Medulla oblongata (tissue), 1 donor: ENCODE measurements at regions not wholly inside any gene's neighbourhood (a gene's known extent, or its start where the extent isn't known, plus 50 kb on each side); places are given as distances from the start of the nearest gene placed in this dataset.
"Not testable (repeated sequence)": the region's sequence is repeated elsewhere in the genome, so short reads cannot be mapped to it uniquely, and the experiment has no call there.

Experiments
- DNase-seq: peaks from one replicate; pipeline ENCODE4 v3.0.0-alpha.2; 2015; ENCODE audit errors: extremely low spot score

DNA sequence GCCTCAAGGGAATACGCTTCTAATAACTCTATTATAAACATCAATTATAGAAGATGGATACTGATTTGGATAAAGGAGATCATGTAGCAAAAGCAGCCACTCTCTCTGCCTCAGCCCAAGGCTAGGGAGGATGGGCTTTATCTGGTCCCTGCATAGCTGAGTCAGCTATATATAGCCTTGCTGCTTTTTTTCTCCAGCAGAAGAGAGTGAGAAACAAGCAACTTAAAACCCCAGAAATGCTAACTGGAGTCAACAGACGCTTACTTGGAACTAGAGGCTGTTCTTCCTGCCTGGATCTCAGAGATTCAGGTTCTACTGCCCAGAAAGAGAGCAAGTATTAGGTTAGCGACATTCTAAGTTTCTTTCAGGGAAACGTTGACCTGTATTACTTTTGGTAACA lies 426.7 kb upstream of the KLHL29 start:
- DNase-seq, result no peak

DNA sequence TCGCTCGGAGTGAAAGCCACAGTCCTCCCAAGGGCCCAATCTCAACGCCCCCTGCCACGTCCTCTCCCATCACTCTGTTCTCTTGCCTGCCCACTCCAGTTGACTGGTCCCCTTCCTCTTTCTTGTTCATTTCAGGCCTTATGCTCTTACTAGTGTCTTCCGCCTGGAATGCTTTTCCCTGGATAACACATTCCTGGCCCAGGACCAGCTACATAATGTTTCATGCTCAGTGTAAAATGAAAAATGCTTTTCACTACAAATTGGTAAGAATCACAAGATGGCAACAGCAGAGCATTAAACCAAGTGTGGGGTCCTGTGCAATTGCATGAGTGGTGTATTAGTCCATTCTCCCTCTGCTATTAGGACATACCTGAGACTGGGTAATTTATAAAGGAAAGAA lies 417.2 kb upstream of the KLHL29 start:
- DNase-seq, result no peak

DNA sequence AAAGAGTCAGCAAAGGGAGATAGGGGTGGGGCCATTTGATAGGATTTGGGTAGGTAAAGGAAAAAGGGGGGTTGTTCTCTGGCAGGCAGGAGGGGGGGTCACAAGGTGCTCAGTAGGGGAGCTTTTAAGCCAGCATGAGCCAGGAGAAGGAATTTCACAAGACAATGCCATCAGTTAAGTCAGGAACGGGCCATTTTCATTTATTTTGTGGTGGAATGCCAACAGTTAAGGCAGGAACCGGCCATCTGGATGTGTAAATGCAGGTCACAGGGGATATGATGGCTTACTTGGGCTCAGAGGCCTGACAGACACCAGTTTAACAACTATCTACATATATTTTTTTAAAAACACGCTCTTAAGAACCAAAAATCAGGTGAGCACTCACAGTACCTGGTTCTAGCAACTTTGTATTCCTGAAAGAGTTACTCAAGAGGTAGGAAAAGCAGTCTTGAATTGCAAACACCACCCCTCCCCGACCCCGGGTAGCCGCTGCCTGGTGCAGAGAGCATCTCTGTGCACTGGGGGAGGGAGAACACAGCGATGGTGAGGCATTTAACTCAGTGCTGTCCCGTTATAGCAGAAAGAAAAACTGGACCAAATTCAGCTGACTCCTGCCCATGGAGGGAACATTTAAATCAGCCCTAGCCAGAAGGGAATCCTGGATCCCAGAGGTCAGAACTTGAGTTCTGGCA lies 414.5 kb upstream of the KLHL29 start:
- DNase-seq, result no peak

- no peak for DNase-seq
Measured at GRCh38 chr2:22970991-22971390, 414.0 kb upstream of the KLHL29 start.

DNA sequence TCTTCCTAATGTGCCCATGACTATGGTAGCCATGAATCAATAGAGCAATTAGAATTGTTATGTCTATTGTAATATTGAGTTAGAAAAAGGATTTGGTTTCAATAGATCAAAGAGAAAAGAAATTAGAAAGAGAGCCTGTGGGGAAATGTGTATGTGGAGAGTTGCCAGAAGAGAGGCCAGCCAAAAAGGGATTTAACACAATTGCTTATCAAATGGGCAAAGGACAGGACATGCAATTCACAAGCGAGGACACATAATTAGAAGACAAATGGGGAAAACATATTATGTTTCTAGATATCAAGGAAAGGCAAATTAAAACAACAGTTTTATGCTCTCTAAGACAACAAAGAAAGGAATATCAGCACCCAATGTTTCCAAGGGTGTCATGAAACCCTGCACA lies 403.2 kb upstream of the KLHL29 start:
- no peak for DNase-seq

DNA sequence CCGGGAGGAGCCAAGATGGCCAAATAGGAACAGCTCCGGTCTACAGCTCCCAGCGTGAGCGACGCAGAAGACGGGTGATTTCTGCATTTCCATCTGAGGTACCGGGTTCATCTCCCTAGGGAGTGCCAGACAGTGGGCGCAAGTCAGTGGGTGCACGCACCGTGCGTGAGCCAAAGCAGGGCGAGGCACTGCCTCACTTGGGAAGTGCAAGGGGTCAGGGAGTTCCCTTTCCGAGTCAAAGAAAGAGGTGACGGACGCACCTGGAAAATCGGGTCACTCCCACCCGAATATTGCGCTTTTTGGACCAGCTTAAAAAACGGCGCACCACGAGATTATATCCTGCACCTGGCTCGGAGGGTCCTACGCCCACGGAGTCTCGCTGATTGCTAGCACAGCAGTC lies 400.8 kb upstream of the KLHL29 start:
- DNase-seq, result not testable (repeated sequence)

- DNase-seq, result no peak
Measured at GRCh38 chr2:22990246-22990645, 394.7 kb upstream of the KLHL29 start.

GRCh38 chr2:22991844-22992243 lies 393.1 kb upstream of the KLHL29 start:
- DNase-seq, result no peak

- no peak for DNase-seq
Measured at GRCh38 chr2:22992441-22992840, 392.5 kb upstream of the KLHL29 start.

DNA sequence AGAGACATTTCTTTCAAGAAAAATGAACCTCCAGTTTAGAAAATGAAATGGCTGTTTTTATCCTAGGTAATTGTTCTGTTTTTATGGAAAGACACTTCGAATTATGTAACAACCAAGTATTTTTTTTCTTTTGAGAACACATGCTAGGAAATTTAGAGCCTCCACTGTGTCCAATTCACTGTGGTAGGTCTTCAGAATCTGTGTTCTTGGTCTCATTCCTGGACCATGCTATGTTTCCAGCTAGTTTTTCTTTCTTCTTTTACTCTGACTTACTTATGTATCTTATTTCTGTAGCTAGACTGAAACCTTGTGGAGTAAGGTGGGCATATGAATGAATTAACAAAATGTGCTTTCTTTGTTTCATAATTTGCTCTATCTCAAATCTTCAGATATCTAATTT lies 391.7 kb upstream of the KLHL29 start:
- no peak for DNase-seq

- no peak for DNase-seq
Measured at GRCh38 chr2:22995576-22995975, 389.4 kb upstream of the KLHL29 start.

DNA sequence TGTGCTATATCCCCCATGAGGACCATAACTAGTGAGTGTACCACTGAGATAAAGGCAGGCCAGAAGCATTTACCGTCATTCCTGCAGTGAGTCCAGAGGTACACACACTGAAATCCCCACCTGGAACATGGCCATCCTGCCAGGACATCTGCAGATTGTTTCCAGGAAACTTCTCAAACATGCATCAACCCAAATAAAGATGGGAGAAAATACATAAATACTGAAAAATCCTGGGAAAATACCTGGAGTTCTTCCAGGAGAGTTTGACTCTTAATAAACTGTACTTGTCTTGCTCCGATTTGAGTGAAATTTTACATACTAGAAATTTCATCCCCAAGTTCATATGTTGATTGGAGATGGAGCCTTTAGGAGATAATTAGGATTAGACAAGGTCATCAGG lies 388.1 kb upstream of the KLHL29 start:
- DNase-seq, result no peak

GRCh38 chr2:22998359-22998758 lies 386.6 kb upstream of the KLHL29 start:
- DNase-seq, result no peak

DNA sequence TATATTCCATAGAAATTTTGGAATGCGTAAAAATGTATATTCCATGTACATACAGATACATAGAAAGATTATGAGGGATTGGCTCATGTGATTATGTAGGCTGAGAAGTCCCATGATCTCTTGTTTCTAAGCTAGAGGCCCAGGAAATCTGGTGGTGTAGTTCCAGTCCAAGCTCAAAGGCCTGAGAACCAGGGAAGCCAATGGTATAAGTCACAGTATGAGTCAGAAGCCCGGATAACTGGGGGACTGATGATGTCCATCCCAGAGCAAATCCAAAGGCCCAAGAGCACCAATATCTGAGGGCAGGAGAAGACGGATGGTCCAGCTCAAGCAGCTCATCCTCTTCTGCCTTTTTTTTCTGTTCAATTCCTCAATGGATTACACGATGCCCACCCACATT lies 385.0 kb upstream of the KLHL29 start:
- DNase-seq, result no peak

- DNase-seq, result no peak
Measured at GRCh38 chr2:23002234-23002633, 382.7 kb upstream of the KLHL29 start.

DNA sequence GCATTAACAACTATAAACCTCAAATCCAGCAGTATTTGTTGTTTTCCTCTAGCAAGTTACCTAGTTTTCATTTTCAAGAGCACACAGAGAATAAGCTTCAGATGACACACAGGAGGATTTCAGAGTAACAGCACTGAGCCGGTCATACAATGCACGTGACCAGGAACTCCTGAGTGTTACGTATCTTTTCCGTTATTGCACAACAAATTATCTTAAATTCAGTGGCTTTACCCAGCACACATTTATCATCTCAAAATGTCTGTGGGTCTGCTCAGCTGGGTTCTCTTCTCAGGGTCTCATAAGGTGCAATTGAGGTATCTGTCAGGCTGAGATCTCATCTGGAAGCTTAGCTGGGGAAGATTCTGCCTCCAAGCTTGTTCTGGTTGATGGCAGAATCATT lies 379.5 kb upstream of the KLHL29 start:
- no peak for DNase-seq

- no peak for DNase-seq
Measured at GRCh38 chr2:23007631-23008235, 377.2 kb upstream of the KLHL29 start.

- no peak for DNase-seq
Measured at GRCh38 chr2:23008440-23008839, 376.5 kb upstream of the KLHL29 start.

GRCh38 chr2:23008951-23009350 lies 376.0 kb upstream of the KLHL29 start:
- DNase-seq, result no peak

DNA sequence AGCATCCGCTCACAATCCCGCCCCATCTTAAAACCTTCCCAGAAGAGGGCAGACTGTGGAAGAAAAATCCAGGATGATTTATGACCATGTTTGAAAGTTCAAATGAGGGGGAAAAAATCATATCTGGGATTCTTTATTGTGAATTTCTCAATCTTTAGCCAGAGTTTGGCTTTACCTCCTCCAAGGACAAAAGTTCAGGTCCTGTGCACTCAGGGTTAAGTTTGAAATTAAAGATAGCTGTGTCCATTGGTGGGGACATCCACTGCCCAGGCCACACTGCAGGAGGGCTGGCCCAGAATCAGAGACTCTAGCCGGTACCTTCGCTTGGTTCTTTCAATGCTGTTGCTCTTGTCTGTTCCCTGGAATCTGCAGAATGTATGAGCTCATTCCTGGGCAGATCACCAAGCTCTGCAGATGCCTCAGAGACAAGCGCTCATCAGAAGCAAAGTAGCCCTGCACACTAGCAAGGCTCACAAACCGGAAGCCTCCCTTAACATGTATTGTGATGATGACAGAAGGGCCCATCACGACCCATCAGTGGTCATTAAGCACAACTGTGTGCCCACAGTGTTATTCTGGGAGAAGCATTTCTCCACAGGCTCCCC lies 375.3 kb upstream of the KLHL29 start:
- DNase-seq, result peak; percentile 48

DNA sequence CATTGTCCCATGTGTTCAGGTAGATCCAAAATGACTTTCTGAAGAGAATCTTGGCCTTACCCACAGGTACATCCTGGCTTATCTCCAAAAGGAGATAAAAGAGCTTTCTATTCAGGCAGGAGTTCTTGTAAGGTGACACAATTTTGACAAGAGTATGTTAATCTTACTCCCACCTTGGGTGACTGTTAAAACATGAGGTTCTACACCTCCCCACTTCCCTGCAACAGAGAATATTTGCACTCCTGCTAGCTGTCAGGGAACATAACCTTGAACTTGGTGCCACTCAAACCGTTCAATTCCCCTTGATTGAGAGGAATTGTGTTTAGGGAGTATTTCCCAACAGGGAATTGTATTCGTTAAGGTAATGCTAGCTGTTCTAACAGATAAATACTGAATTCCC lies 372.5 kb upstream of the KLHL29 start:
- no peak for DNase-seq

DNA sequence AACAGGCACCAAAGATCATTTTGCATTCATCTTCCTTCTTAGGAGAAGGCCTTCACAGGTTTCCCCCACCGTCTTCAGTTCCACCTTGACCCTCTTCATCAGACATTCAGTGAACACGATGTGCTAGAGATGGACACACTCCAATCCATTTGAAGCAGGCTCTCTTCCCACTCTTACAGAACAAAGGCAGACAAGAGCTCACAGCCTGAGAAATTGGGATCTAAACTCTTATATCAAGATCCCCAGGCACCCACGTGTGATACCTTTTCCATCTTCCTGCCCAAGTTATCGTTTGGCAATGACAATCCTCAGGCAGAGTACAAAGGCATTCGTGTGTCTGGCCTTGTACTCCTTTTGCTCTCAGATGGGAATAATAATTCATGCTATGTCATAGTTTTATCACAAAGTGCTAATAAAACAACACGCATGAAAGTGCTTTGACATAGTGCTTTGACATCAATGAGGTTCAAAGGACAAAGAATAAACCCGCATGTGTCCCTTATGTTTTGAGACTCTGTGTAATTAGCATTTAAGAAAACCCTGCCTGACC lies 369.3 kb upstream of the KLHL29 start:
- DNase-seq, result no peak

GRCh38 chr2:23019476-23019875 lies 365.5 kb upstream of the KLHL29 start:
- no peak for DNase-seq
